ENCODE measurements at regions not wholly inside any gene's neighbourhood (a gene's known extent, or its start where the extent isn't known, plus 50 kb on each side); places are given as distances from the start of the nearest gene placed in this dataset.
"Not testable (repeated sequence)": the region's sequence is repeated elsewhere in the genome, so short reads cannot be mapped to it uniquely, and the experiment has no call there.

GRCh38 chr9:99478469-99479027 lies 256.5 kb downstream of the SEC61B start:
- DNase-seq (ENCODE audit: low read depth), result no peak

DNA sequence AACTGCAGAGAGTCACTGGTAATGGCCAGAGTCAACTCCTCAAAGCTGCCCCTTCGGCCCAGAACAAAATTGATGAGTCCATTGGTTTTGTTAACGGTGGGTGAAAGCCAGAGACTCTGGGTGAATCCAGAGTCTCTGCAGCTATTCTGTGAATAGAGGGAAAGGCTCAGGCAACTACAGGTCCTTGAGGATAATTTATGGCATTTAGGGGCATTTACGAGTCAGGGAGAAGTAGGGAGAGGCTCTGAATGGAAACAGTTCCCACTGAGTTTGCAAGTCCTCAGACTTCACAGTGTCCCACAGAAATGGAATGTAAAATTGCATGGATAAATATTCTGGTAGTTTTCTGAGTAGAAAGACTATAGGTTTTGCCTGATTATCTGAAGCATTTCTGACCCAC lies 257.8 kb downstream of the SEC61B start:
- DNase-seq (ENCODE audit: low read depth), result no peak

- DNase-seq (ENCODE audit: low read depth), result peak; percentile 8
Observed at GRCh38 chr9:99485459-99485858, 263.4 kb downstream of the SEC61B start.

- no peak for DNase-seq (ENCODE audit: low read depth)
Observed at GRCh38 chr9:99486684-99487083, 264.6 kb downstream of the SEC61B start.

- DNase-seq (ENCODE audit: low read depth), result no peak
Observed at GRCh38 chr9:99488131-99489059, 266.3 kb downstream of the SEC61B start.

DNA sequence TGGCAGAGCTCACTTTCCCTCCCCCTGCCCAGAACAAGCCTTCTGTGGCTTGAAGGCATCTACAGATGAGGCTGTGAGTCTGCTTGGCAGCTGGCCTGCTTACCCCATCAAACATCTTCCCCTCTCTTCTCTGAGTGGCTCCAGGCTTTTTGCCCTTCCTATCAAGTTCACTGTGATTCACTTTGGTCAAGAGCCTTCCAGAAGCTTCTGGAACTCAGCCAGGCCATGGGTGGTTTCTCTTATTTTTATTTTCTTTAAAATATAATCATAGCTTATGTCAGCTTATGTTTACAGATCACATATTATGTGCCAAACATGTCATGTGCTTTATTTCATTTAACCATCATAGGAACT lies 267.0 kb downstream of the SEC61B start:
- peak; percentile 32 for DNase-seq (ENCODE audit: low read depth)

- no peak for DNase-seq (ENCODE audit: low read depth)
Observed at GRCh38 chr9:99490729-99491128, 268.6 kb downstream of the SEC61B start.

DNA sequence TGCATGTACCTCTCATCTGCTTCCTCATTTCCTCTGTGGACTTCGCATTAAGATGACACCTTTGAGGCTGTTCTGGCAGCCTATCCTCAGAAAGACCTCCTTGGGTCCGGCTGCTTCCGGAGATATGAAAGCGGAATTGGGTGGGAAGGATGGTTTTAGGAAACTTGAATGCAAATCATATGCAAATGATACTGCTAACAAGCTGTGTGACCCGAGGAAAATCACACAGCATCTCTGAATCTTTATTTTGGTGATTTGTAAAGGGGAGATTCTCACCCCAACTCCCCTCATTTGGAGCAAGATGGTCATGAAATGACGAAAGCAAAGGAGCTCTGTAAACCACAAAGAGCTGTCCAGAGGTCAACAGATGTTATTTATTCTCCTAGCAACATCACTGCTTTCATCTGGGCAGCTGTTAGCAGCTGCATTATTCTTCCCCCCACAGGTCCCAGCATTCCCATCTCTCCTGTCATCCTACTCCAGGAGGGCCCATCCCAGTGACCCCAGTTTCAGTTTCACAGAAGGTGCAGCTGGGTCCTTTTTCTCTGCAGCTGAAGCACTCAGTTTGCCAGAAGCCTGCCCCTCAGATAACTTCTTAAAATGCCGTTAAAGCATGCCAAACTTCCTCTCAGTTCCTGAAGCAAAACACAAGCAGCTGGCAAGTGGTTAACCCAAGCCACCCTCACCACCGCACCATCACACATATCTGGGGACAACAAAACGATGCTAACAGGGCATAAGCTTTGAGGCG lies 269.5 kb downstream of the SEC61B start:
- DNase-seq (ENCODE audit: low read depth), result no peak

DNA sequence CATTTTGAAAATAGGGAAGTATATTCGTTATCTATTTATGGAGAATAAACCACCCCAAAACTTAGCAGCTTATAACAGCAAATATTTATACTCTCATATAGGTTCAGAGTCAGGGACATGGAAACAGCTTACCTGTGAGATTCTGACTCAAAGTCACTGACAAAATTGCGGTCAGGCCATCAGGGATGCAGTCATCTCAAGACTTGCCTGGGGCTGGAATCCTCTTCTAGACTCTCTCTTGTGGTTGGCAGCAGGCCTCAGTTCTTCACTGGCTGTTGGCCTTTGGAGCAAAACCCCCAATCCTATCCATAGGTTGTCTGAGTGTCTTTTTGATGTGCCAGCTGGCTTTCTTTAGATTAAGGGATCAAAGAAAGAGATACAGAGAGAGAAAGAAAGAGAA lies 275.6 kb downstream of the SEC61B start:
- DNase-seq (ENCODE audit: low read depth), result no peak

GRCh38 chr9:99498979-99499378 lies 276.9 kb downstream of the SEC61B start:
- not testable (repeated sequence) for DNase-seq (ENCODE audit: low read depth)

DNA sequence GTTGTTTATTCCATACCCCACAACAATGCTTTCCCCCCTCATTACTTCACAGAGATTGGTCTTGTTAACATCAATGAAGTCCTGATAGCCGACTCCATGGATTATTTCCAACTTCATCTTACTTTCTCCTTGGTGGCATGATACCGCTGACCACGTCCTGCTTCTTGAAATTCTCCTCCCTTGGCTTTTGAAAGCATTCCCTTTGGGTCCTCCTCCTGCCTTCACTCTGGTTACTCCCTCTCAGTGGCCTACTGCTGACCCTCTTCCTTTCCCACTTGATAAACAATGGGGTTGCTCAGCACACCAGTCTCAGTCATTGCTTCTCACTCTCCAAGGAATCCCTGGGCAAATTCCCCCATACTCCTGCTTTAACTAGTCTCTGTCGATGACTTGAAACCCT lies 283.9 kb downstream of the SEC61B start:
- DNase-seq (ENCODE audit: low read depth), result no peak

DNA sequence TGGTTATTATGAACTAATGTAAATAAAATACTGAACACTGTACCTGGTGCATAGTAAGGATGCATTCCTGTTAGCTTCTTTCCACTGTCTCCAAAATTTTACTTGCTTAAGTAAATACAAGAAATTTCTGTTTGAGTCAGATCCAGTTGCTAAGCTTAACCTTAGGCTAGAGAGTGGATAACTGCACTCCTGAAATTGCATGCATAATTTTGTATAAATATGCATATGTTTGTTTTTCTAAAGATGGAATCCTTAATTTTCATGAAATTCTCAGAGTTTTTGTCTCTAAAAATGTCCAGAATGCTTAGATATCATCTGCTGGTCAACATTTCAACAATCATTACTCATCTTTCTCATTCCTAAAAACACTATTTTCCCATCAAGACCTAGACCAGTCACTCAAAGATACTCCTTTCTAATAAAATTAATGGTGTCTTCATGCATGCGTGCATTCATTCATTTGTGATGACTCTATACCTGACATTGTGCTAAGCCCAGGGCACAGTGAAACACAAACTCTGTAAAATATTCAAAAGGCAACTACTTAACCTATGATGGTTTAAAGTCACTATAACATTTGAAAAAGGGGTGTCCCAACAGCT lies 284.8 kb downstream of the SEC61B start:
- DNase-seq (ENCODE audit: low read depth), result no peak

DNA sequence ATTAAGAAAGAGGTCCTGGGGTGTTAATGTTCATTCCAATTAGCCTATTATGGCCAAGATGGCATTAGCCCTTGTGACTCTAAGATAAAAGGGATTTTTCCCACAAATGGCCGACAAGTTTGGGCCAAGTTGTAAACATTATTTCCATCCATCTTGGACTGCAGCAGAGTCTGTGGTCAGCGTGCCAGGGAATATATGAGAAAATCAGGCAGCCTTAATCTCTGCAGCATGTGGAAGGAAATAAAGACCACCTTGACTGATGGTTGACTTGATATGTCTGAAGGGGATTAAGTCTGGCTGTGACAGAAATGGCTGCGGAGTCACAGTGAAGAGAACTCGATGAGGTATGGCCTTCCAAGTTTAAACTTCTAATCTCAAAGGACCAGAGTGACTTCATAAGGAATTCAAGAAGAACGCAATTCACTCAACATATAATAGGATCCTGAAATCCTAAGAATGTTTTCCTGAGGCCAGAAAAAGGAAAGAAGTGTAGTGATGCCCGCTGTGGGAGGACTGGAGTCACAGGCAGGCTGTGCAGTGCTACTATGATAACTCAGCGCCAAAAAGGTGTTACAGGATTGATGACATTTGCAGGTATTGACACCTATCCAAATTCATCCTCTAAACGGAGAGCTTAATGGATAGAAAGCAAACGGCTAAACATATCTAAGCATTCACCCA lies 287.1 kb downstream of the SEC61B start:
- no peak for DNase-seq (ENCODE audit: low read depth)

DNA sequence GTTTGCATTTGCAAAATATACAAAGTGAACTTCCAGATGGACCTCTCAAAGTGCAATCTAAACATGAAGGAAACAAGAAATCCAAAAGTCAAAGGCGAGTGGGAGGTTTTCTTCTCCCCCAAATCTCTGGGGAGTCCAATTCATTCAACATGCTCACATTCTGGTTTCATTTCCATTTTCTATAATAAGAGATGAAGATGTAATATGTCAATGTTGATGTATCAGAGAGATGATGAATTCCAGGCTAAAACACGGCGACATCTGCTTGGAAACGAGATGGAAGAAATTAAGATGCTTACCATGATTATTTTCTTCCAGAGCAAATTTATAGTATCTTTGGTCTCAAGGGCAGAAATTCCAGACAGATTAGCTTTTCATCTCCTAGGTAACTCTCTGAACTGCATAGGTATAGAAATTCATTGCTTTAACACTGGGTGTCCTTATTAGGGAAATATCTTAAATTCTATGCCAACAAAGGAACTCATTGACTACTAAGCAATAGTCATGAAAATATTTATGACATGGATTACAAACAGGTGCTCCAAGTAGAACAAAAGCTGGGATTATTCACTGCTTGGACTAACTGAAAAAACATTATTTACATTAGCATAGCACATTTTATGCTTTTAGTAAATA lies 287.9 kb downstream of the SEC61B start:
- no peak for DNase-seq (ENCODE audit: low read depth)

- DNase-seq (ENCODE audit: low read depth), result peak; percentile 10
Observed at GRCh38 chr9:99511723-99512122, 289.6 kb downstream of the SEC61B start.

DNA sequence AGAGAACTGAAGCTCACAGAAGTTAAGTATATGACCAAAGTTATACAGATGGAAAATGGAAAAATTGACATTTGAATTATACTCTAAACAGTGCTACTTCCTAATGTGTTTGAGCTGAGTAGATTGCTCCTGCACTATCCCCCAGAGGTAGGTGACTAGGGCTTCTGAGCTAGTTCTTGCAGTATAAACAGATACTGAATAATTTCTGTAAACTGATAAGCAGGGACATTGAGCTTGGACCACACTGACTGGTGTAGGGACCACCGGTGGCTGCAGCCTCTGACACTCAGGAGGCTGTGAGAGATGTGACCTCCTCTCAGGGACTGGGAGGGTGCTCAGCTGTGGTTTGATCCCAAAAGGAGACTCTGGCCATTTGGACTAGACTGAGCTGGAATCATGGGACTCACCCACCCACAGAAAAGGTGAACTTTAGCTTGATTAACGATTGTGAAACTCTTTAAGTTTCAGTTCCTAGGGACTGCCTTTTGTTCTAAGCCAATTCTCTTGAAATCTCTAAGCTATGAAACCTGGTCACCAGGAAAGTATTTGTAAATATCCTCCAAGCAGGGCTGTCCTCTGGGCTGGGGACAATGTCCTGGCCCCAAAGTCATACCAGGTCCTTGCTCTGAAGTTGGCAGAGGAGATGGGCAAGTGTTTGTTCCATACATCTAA lies 291.5 kb downstream of the SEC61B start:
- DNase-seq (ENCODE audit: low read depth), result no peak

DNA sequence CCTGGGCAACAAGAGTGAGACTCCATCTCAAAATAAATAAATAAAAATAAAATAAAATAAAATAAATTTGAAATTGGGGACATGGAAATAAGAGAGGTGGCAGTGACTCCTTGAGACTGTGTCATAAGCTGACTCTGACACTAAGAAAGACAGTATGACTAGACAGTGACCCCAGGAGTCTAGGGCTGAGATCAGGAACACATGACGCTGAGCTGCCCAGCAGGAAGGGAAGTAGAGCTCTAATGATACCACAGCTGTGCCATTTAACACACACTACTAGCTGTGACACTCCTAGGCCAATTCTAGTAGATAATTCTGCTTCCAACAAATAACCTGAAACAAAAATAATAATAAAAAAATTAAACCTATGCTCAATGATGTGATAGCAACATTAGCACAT lies 293.0 kb downstream of the SEC61B start:
- no peak for DNase-seq (ENCODE audit: low read depth)

- no peak for DNase-seq (ENCODE audit: low read depth)
Observed at GRCh38 chr9:99515895-99516656, 294.0 kb downstream of the SEC61B start.

DNA sequence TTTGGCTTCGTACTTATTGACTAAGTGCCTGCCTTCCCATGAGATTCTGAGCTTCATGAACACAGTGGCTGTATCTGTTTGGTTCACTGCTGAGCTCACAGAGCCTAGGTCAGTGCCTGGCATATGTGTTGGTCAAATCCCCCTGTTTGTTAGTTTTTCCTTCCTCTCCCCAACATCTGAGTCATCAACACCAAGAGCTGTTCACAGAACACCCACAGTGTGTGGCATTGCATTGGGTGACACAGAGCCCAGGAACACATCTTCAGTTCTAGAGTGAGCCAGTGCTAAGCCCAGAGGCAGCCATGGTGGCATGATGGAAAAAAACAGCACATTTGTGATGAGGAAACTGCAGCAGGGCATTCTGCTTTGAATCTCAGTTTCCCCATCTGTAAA lies 294.6 kb downstream of the SEC61B start:
- DNase-seq (ENCODE audit: low read depth), result no peak

- DNase-seq (ENCODE audit: low read depth), result no peak
Observed at GRCh38 chr9:99523838-99524237, 297.8 kb upstream of the NR4A3 start.

Data from HT1080 (cell line).